Naive thymus-derived CD4-positive, alpha-beta T cell (primary cell): ENCODE measurements at regions not wholly inside any gene's neighbourhood (a gene's known extent, or its start where the extent isn't known, plus 50 kb on each side); places are given as distances from the start of the nearest gene placed in this dataset.

Source experiments
- ATAC-seq: fragments of 150-1000 bp; cut with Tn5 transposase; 2 replicates; pipeline ENCODE4 v1.10.0; 2021; ENCODE audit warnings: mild to moderate bottlenecking, moderate library complexity
- CTCF ChIA-PET: fragments of 350-600 bp; sonication (Branson Sonifier 250); formaldehyde crosslinking; loops from one replicate; lab custom pipeline; 2021; ENCODE audit warnings: antibody characterized with exemption; lab: Charles Lee
- POLR2A ChIA-PET: fragments of 350-600 bp; sonication (Branson Sonifier 250); formaldehyde crosslinking; loops from one replicate; lab custom pipeline; 2021; ENCODE audit warnings: antibody characterized with exemption, inconsistent platforms; lab: Charles Lee
- DNase-seq, 9 donors: peaks; one replicate each; pipeline versions ENCODE4 v3.0.0 to v3.0.0-alpha.2; 2020 to 2022; ENCODE audit warnings: mixed read lengths in 1 of 9
- H3K27ac ChIP-seq: one replicate; pipeline ENCODE4 v1.7.0; 2013; ENCODE audit warnings: mild to moderate bottlenecking, low read depth, low read length, moderate library complexity
- H3K27me3 ChIP-seq, 2 donors: one replicate each; pipeline ENCODE4 v1.7.0; 2013; ENCODE audit warnings: low read length in 2 of 2, mild to moderate bottlenecking in 2 of 2, moderate library complexity in 2 of 2; ENCODE audit not compliant: control insufficient read depth in 2 of 2, insufficient read depth in 2 of 2
- H3K36me3 ChIP-seq, 3 experiments: 1 replicate in 2 of 3; 2 replicates in 1 of 3; pipeline ENCODE4 v1.7.0; 2013; ENCODE audit warnings: low read length in 3 of 3, mild to moderate bottlenecking in 3 of 3, moderate library complexity in 1 of 3; ENCODE audit not compliant: insufficient read depth in 3 of 3, control insufficient read depth in 2 of 3
- H3K4me1 ChIP-seq, 2 donors: one replicate each; pipeline ENCODE4 v1.7.0; 2013; ENCODE audit warnings: low read length in 2 of 2, mild to moderate bottlenecking in 2 of 2, moderate library complexity in 1 of 2; ENCODE audit not compliant: control insufficient read depth in 2 of 2, insufficient read depth in 2 of 2
- H3K4me3 ChIP-seq: 2 replicates; pipeline ENCODE4 v1.7.0; 2013; ENCODE audit warnings: mild to moderate bottlenecking, low read length
- H3K9me3 ChIP-seq, 3 experiments: 1 replicate in 2 of 3; 2 replicates in 1 of 3; pipeline ENCODE4 v1.7.0; 2013; ENCODE audit warnings: low read length in 3 of 3; ENCODE audit not compliant: control insufficient read depth in 2 of 3
- H3K27ac Mint-ChIP-seq, 9 donors: one replicate each; pipeline ENCODE4 v1.8.0; 2020 to 2022; ENCODE audit warnings: mixed read lengths in 9 of 9, mild to moderate bottlenecking in 8 of 9, moderate library complexity in 5 of 9, inconsistent platforms in 2 of 9
- H3K27me3 Mint-ChIP-seq, 5 donors: one replicate each; pipeline ENCODE4 v1.8.0; 2021 to 2022; ENCODE audit warnings: mixed read lengths in 5 of 5, mild to moderate bottlenecking in 1 of 5
- H3K36me3 Mint-ChIP-seq, 5 donors: one replicate each; pipeline ENCODE4 v1.8.0; 2020 to 2022; ENCODE audit warnings: mixed read lengths in 5 of 5, mild to moderate bottlenecking in 3 of 5, inconsistent platforms in 1 of 5
- H3K4me1 Mint-ChIP-seq, 7 donors: one replicate each; pipeline ENCODE4 v1.8.0; 2020 to 2022; ENCODE audit warnings: mixed read lengths in 7 of 7, mild to moderate bottlenecking in 3 of 7, inconsistent platforms in 1 of 7
- H3K4me3 Mint-ChIP-seq, 10 donors: one replicate each; pipeline ENCODE4 v1.8.0; 2020 to 2022; ENCODE audit warnings: mild to moderate bottlenecking in 10 of 10, mixed read lengths in 10 of 10, moderate library complexity in 6 of 10, inconsistent platforms in 2 of 10
- H3K9me3 Mint-ChIP-seq, 11 donors: one replicate each; pipeline ENCODE4 v1.8.0; 2020 to 2022; ENCODE audit warnings: mixed read lengths in 11 of 11, mild to moderate bottlenecking in 4 of 11, inconsistent platforms in 1 of 11, moderate library complexity in 1 of 11
- intact Hi-C, 2 donors: fragments of 100-400 bp; cut with micrococcal nuclease; formaldehyde crosslinking; loops; one replicate each; pipeline ENCODE4 v1.15.1; 2023

DNA sequence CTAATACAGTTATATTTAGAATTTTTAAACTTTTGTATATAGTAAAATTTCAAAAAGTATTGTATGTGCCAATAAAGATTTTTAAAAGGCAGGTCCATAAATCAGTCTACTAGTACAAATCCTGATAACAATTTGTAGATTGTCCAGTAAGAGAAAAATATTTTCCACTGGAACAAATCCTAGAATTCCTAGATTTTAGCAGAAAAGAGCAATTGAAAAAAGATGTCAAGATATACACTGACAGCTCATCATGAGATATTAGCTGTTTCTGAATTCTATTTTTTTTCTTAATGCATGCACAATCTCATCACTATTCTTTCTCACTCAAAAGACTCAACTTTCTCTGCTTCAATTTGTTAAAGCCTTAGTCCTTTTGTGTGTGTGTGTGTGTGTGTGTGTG, 289.2 kb upstream of the MAD2L1 start:
- no peak overlapping the region for H3K27ac Mint-ChIP-seq
- Histone ChIP-seq H3K4me3 (no peak overlapping the region), H3K4me1 (no peaks in the 10 kb centered on the region), H3K36me3 (no peaks in the 10 kb centered on the region), H3K27ac (no peak overlapping the region), H3K9me3 (no peaks in the 10 kb centered on the region), H3K27me3 (no peaks in the 10 kb centered on the region)
- H3K9me3 Mint-ChIP-seq: peaks cover 0 to 2% (median 0%) of the 10 kb centered on the region in 11 donors
- no peak overlapping the region for H3K4me3 Mint-ChIP-seq
- ATAC-seq: no peak
- no peaks in the 10 kb centered on the region for H3K36me3 Mint-ChIP-seq
- POLR2A ChIA-PET: interaction anchor here (0.6 kb wide), 1 partner anchor 972 kb away, joined by 4 read pairs; no protein-coding TSS in a partner anchor
- intact Hi-C loops: no loop called here
- CTCF ChIA-PET: interaction anchor here (0.7 kb wide), 1 partner anchor 85 kb away, joined by 3 read pairs; no protein-coding TSS in a partner anchor
- no peak for DNase-seq
- H3K27me3 Mint-ChIP-seq: peaks cover 0 to 16% (median 2%) of the 10 kb centered on the region in 5 donors
- H3K4me1 Mint-ChIP-seq: no peaks in the 10 kb centered on the region

DNA sequence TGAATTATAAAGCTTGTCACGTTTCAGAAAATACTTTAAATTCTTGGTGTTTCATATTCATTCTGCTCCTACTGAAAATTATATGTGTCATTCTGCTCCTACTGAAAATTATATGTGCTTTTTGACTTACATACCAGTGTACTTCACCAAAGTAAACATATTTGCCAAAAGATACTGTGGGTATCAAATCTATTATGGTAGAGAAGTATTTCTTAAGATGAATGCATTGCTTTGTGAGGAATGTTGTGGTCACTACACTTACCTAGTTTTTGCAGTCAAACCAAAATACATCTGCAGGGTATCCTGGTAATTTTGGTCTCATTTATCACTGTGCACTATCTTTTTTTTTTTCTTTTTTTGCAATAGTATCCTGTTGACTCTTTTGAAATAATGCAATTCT, 287.7 kb upstream of the MAD2L1 start:
- Histone ChIP-seq H3K4me1 (no peaks in the 10 kb centered on the region), H3K27me3 (no peaks in the 10 kb centered on the region), H3K4me3 (no peak overlapping the region), H3K36me3 (no peaks in the 10 kb centered on the region), H3K9me3 (no peaks in the 10 kb centered on the region), H3K27ac (no peak overlapping the region)
- ChIA-PET CTCF (no interaction called here), POLR2A (no interaction called here)
- Mint-ChIP-seq H3K27me3 (peaks cover 0 to 11% (median 3%) of the 10 kb centered on the region in 5 donors), H3K9me3 (peaks cover 0 to 2% (median 0%) of the 10 kb centered on the region in 11 donors), H3K27ac (no peak overlapping the region), H3K4me3 (no peak overlapping the region), H3K4me1 (no peaks in the 10 kb centered on the region), H3K36me3 (no peaks in the 10 kb centered on the region)
- DNase-seq (no peak), ATAC-seq (no peak)
- intact Hi-C loops: no loop called here

DNA sequence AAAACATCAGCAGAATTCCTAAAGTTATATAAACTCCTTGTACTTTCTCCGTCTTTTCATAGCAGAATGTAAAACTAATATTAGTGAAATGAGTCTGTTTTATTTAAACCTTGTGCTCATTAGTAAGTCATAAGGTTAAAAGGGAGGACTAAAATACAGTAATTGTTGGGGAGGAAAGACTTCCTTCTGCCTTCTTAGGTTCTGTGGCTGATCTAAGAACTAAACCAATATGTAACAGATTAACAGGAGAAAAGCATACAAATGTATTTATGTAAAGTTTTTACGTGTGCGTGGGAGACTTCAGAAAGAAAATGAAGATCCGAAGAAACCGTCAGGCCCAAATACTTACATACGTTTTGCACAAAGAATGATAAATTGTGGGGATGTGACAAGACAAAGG, 286.6 kb upstream of the MAD2L1 start:
- peaks cover 0 to 12% (median 3%) of the 10 kb centered on the region in 5 donors for H3K27me3 Mint-ChIP-seq
- H3K27ac Mint-ChIP-seq: no peak overlapping the region
- H3K9me3 Mint-ChIP-seq: peaks cover 0 to 1% (median 0%) of the 10 kb centered on the region in 11 donors
- H3K36me3 ChIP-seq: no peaks in the 10 kb centered on the region
- no peaks in the 10 kb centered on the region for H3K4me1 Mint-ChIP-seq
- H3K27ac ChIP-seq: no peak overlapping the region
- CTCF ChIA-PET: no interaction called here
- ATAC-seq (no peak), DNase-seq (no peak)
- POLR2A ChIA-PET: no interaction called here
- no peaks in the 10 kb centered on the region for H3K27me3 ChIP-seq
- H3K4me3 Mint-ChIP-seq: no peak overlapping the region
- no peaks in the 10 kb centered on the region for H3K4me1 ChIP-seq
- no peaks in the 10 kb centered on the region for H3K9me3 ChIP-seq
- no peak overlapping the region for H3K4me3 ChIP-seq
- H3K36me3 Mint-ChIP-seq: no peaks in the 10 kb centered on the region
- intact Hi-C loops: no loop called here

DNA sequence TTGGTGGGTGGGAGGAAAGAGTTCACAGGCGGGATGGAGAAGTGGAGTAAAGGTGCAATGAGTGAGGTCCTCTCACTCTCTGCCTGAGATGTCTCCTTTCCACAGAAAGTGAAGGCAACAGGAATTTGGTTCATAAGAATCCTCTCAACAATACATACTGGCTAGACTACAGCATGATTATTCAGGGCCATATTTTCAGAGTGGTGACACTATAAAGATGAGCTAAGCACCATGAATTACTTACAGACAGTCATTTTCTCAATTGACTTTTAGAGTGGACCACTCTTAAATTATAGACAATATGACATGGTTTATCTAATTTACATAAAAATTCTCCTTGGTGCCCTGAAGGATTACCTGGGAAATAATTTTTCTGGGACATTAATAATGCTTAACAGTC, 286.1 kb upstream of the MAD2L1 start:
- ATAC-seq: no peak

DNA sequence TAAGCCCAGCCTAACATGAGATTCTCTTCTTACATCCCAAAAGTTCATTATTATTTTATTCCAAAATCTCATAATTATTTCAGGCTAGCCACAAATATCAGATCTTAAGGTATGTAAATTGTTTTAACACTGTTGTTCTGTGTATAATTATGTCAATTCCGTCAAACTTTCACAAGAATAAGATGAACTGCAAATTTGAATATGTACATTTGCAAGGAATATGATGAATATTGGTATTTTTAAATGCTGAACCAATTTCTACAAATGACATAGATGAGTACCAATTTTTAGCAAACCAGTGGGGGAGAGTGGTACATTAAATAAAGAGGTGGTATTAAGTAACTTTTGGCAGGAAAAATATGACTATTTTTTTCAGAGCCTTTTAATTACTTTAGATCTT, 282.3 kb upstream of the MAD2L1 start:
- intact Hi-C loops: no loop called here
- no peaks in the 10 kb centered on the region for H3K36me3 Mint-ChIP-seq
- no peak overlapping the region for H3K4me3 ChIP-seq
- no peak overlapping the region for H3K27ac ChIP-seq
- no peaks in the 10 kb centered on the region for H3K27me3 ChIP-seq
- DNase-seq (no peak), ATAC-seq (no peak)
- no peaks in the 10 kb centered on the region for H3K4me1 Mint-ChIP-seq
- no peak overlapping the region for H3K27ac Mint-ChIP-seq
- H3K9me3 ChIP-seq: no peaks in the 10 kb centered on the region
- no peak overlapping the region for H3K4me3 Mint-ChIP-seq
- no peaks in the 10 kb centered on the region for H3K36me3 ChIP-seq
- H3K9me3 Mint-ChIP-seq: peaks cover 0 to 1% (median 0%) of the 10 kb centered on the region in 11 donors
- H3K27me3 Mint-ChIP-seq: peaks cover 0 to 12% (median 6%) of the 10 kb centered on the region in 5 donors
- ChIA-PET CTCF (no interaction called here), POLR2A (no interaction called here)
- no peaks in the 10 kb centered on the region for H3K4me1 ChIP-seq

More for the DNA sequence above, 286.1 kb upstream of the MAD2L1 start:
- Mint-ChIP-seq H3K9me3 (peaks cover 0 to 1% (median 0%) of the 10 kb centered on the region in 11 donors), H3K27ac (no peak overlapping the region), H3K36me3 (no peaks in the 10 kb centered on the region), H3K4me1 (no peaks in the 10 kb centered on the region), H3K27me3 (peaks cover 0 to 12% (median 3%) of the 10 kb centered on the region in 5 donors), H3K4me3 (no peak overlapping the region)
- ChIA-PET POLR2A (no interaction called here), CTCF (no interaction called here)
- Histone ChIP-seq H3K36me3 (no peaks in the 10 kb centered on the region), H3K4me1 (no peaks in the 10 kb centered on the region), H3K4me3 (no peak overlapping the region), H3K27ac (no peak overlapping the region), H3K9me3 (no peaks in the 10 kb centered on the region), H3K27me3 (no peaks in the 10 kb centered on the region)
- intact Hi-C loops: no loop called here
- no peak for DNase-seq

DNA sequence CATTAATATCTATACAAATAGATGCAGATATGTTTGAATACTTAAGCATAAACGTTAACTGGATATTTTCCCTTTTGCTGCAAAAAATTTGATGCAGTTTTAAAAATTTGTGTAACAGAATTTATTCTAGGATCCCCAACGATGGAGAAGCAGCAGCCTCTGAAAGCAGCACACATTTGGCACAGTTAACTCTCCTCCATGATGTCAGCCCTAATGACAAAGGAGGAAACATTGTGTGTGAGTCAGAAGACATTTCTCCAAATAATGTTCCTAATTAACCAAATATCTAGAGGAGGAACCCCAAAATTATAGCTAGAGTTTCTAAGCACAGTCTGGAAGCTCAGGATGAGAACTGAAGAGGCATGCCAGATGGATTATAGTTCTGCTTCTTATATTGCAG, 281.9 kb upstream of the MAD2L1 start:
- Mint-ChIP-seq H3K36me3 (no peaks in the 10 kb centered on the region), H3K9me3 (peaks cover 0 to 1% (median 0%) of the 10 kb centered on the region in 11 donors), H3K27ac (no peak overlapping the region), H3K27me3 (peaks cover 0 to 12% (median 6%) of the 10 kb centered on the region in 5 donors), H3K4me3 (no peak overlapping the region), H3K4me1 (no peaks in the 10 kb centered on the region)
- CTCF ChIA-PET: no interaction called here
- no peak for DNase-seq
- Histone ChIP-seq H3K9me3 (no peaks in the 10 kb centered on the region), H3K4me1 (no peaks in the 10 kb centered on the region), H3K4me3 (no peak overlapping the region), H3K36me3 (no peaks in the 10 kb centered on the region), H3K27ac (no peak overlapping the region), H3K27me3 (no peaks in the 10 kb centered on the region)
- ATAC-seq: no peak
- intact Hi-C loops: no loop called here
- POLR2A ChIA-PET: no interaction called here

DNA sequence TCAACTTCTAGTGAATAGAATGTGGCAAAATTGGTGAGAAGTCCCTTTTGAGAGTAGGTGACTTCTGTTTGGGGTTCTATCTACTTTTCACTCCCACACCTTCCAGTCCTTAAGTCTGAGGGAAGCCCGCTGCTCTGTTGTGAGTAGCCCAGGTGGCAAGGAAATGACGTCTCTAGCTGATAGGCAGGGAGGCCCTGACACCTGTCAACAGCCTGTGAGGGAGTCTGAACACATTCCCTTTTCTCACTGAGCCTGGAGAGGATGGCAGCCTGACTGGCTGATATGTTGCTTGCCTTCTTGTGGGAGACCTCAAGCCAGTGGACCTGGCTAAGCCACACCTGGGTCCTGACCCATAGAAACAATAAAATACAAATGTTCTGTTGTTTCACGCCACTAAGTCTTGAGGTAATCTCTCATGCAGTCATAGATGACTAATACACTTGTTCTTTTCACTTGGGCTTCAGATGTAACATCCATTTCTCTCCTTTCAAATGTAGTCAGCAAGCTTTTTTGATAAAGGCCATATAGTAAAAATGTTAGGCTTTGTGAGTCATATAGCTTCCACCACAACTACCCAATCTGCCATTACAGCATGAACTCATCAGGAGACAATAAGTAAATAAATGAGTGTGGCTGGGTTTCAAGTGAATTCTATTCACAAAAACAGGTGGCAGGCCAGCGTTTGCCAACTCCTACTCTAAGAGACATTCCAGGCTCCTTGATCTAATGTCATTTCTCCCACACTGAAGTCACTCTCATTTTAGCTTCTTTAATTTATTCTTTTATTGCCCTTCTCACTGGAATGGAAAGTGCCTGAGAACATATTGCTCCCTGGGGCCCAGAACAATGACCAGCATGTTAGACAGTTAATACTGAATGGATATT, 265.1 kb upstream of the MAD2L1 start:
- H3K9me3 Mint-ChIP-seq: peaks cover 0 to 4% (median 0%) of the 10 kb centered on the region in 11 donors
- CTCF ChIA-PET: no interaction called here
- intact Hi-C loops: no loop called here
- no peak overlapping the region for H3K27ac Mint-ChIP-seq
- ATAC-seq: no peak
- no peak overlapping the region for H3K27ac ChIP-seq
- no peaks in the 10 kb centered on the region for H3K27me3 ChIP-seq
- DNase-seq: no peak
- H3K36me3 Mint-ChIP-seq: no peaks in the 10 kb centered on the region
- peaks cover 0 to 10% (median 4%) of the 10 kb centered on the region in 5 donors for H3K27me3 Mint-ChIP-seq
- no peaks in the 10 kb centered on the region for H3K4me1 Mint-ChIP-seq
- POLR2A ChIA-PET: no interaction called here
- no peaks in the 10 kb centered on the region for H3K4me1 ChIP-seq
- no peak overlapping the region for H3K4me3 ChIP-seq
- H3K4me3 Mint-ChIP-seq: no peak overlapping the region
- no peaks in the 10 kb centered on the region for H3K9me3 ChIP-seq
- no peaks in the 10 kb centered on the region for H3K36me3 ChIP-seq
